ENCODE measurements at regions not wholly inside any gene's neighbourhood (a gene's known extent, or its start where the extent isn't known, plus 50 kb on each side); places are given as distances from the start of the nearest gene placed in this dataset.

DNA sequence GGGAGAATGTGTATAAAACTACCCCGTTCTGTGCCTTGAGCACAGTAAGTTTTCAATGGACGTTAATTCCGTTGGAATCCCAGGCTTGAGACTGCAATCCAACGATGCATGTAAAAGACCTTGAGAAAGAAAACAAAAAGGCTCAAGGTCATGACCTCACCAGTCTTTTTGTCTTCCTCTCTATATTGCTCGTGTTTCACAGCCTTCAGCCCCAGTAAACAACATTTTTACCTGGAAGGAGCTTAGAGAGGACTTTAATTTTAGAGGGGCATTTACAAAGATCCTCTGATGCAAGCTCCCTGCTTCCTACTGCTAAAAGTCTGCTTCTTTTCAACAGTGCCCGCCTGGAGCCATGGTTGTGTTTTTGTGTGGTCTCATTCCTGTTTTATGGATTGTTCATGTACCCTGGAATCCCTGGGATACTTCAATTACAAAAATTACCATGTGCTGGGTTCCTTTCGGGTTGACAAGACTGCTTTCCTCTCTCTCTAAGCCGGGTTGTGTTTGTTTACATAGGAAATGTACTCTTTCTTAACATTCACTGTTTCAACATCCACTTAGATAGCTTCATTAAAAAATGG is 320.1 kb upstream of the NFE2L3 start:
- no peak for DNase-seq

DNA sequence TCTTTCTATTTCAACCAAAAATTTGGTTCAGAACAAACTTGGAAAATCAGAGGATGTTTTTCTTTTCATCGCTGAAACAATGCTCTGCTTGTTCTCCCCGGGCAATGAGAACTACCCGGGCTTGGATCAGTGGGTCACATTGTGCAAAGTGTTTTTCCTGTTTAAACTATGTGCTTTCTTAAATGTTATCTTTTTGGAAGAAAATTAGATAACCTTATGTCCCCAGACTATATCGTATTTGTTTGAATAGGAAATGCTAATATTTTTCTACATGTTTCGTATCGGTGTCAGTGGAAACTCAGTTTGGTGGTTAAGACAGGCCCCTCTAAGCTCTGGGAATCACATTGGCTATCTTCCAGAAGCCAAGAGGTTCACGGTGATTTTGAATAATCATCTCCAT is 319.5 kb upstream of the NFE2L3 start:
- no peak for DNase-seq

- no peak for DNase-seq
Observed at GRCh38 chr7:25832929-25833328, 319.1 kb upstream of the NFE2L3 start.

- no peak for DNase-seq
Observed at GRCh38 chr7:25834050-25834449, 317.9 kb upstream of the NFE2L3 start.

DNA sequence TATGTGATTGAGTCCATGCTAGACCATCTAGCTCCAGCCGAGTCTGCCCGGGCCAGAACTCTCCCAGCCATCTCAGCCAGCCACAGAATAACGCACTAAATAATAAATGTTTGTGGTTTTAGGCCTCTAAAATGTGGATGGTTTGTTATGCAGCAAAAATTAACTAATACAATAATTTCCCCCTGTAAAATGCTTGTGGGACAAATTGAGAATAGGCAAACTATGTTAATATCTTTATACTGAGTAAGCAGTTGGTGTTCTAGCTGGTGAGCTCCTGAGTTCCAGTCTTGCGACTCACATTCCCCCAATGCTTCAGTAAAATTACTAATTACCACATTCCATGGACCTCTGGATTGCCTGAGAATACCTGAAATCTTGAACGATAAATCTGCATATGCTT is 316.8 kb upstream of the NFE2L3 start:
- DNase-seq: no peak

DNA sequence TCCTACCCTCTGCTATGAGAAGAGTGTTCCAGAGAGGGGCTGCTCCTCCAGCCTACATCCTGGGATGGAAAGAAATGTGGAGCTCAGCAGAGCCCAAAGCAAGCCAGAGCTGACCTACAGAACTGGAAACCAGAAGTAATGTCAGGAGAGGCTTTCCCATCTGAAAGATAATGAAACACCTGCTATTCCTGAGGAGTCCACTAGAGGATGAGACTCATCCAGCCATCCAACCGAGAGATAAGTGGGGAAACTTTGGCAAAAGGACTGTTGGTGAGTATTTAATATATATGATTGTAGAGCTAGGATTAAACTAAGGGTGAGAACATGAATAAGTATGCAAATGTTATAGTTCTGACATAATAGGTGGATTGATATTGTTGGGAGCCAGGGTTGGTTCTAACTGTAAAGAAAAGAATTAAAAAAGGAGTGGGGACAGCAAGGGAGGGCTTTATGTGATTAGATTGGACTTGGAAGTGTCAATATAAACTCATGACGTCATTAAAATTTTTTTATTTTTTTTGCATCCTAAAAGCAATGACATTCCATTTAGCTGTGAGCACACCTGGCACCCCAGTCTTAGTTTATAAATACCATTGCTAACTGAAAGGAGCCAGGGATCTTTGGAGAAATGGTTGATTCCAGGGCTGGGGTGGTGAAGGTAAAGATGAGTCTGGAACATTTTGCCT is 312.8 kb upstream of the NFE2L3 start:
- no peak for DNase-seq

DNA sequence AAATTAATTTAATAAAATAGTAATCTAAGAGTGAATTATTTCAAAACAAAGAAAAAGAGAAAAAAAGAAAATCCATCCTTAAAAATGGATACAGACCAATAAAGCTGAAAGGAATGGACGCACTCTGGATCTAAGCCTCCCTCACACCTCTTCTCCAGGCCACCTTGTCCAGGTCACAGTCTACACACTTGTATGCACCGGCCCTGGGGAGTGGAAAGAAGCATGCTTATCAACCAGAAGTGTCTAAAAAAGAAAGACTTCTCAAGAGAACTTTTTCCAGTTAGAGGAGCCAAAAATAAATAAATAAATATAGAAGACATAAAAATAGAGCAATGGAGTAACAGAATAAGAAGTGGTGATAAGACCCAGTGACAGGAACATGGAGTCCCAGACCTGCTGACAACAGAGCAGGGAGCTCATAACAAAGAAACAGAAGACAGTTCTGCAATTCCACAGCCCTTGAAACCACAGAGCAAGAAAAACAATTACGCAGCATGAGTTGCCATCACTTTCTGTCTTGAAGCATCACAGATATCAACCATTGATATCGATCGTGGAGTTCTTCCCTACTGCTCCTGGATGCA is 311.7 kb upstream of the NFE2L3 start:
- no peak for DNase-seq

- DNase-seq: no peak
Observed at GRCh38 chr7:25841575-25841974, 310.4 kb upstream of the NFE2L3 start.

GRCh38 chr7:25842201-25842733 is 309.7 kb upstream of the NFE2L3 start:
- DNase-seq: no peak

- no peak for DNase-seq
Observed at GRCh38 chr7:25843467-25843866, 308.5 kb upstream of the NFE2L3 start.

DNA sequence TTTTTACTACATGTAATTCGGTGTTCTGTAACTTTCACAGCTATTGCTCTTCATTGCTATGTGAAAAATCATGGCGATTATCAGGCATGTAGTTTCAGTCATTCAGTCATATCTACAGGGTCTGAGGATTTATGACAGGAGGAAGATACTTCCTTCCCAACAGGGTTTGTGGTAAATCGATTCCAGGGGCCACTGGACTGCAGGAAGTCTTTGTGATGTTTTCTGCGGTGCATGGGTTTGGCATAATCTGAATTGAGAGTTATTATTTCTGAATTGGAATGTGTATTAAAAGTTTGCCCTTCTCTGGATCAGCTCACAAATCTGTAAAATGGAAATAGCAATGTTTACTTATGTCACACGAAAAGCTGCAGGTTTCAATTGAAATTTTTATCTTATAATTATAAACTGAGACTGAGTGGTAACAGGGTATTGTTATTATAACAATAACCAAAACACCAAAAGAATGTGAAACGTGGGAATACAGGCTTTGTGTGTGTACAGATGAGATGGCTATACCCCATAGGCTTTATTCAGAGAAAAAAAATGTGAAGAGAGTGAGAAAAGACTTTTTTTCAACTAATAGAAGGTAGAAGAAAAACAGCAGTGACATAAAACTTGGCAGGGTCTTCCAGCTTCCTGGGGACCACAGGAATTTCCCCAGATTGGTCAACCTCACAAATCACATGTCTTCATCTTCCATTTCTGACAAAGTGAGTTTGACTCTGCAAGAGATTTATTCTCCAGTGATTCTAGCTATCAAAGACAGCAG is 307.7 kb upstream of the NFE2L3 start:
- no peak for DNase-seq

DNA sequence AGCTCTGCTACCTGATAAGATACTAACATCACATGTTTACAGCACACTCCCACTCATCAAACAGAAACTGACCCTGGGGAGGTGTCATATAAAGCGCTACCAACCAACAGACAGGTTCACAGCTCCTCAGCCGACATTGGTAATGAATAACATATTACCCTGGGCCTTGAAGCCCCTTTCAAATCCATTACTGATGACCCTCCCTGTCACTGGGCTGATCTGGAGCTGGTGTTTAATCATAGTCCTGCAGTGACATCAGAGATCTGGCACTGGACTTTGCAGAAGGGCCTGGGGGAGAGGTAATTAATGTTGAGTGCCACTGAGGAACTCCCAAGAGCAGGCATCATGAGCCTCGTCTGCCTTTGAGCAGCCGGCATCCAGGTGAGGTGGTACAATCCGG is 306.5 kb upstream of the NFE2L3 start:
- DNase-seq: no peak

GRCh38 chr7:25846722-25847121 is 305.3 kb upstream of the NFE2L3 start:
- DNase-seq: no peak

DNA sequence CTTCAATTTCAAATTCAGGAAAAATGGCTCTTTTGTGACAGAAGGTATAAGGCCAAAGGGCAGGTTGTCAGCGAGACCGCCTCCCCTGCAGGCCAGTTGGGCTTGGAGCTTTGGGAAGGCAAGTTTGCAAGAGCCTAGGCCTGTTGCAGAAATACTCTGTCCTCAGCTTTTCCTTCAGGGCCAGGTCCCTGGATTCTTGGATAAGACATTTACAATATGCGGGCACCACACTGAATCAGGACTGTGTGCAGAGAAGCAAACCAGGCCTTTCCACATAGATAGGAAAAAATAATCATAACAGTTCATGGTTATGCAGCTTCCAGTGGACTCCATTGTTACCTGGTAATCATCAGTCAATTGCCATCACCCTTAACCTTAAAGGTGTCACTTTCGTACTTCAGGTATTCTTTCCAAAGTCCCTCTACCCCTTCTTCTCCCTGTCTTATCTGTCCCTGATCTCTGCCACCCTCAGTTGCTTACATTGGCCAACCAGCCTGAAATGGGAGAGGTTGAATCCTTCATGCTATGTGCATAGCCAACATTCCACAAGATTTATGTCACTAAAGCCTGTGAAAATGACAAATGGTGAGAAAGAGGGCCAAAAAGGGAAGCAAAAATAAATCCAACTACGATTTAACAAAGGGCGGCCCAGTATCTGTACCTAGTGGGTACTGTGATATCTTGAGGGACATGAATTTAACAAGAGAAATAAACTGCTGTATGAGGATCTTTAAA is 304.5 kb upstream of the NFE2L3 start:
- no peak for DNase-seq

GRCh38 chr7:25849500-25850184 is 302.4 kb upstream of the NFE2L3 start:
- DNase-seq: no peak

- DNase-seq: no peak
Observed at GRCh38 chr7:25850216-25850615, 301.8 kb upstream of the NFE2L3 start.

DNA sequence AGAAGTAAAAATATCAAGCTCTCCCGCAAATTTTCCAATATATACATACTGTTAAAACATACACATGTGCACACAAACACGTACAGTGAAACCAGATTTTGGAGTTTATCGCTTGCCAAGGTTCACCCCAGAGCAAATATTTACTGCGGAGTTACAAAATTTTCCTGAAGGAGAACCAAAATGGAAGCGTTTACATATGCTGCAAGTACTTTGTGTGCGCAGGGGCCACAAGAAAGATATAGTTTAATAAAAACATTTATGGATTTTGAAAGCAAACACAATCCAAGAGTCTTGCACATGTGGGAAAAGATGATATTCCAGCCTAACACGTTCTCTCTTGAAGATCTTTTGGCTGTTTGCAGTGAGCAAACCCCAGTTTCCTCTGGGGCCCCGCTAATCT is 301.3 kb upstream of the NFE2L3 start:
- no peak for DNase-seq

DNA sequence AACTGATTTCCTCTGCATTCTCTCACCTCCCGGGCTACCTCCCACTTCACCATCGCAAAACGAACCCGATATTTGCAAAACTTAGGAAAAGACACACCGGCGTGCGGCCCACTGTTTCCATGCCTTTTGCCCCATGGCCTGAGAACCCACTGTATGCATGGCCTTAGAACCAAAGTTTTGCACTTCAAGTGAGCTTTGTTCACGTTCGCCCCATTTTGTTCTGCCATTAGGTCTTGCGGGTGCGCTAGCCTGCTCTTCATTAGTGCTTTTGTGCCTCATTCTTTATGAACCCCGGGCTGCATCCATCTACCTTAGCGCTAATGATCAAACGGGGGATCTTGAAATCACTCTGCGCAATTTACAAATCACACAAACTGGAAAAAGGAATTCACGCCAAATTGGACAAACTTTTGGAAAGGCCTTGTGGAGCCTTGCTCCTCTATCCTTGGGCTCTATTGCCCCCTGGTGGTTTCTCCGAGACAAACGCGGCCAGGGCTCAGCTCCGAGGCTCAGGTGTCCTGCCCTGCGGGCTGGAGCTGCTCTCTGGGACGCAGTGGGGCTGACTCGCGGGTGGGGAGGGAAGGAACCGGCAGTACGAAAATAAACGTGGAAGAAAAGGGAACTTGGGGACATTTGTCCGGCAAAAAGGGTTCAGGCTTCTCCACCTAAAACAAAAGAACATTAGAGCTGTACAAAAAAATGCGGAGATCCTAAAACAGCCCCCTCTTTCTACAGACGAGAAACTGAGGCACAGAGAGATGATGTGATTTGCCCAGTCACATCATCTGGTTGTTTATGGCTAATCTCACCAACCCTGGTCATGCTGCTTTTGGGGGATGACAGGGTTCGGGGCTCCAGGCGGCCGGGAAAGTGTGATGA is 300.4 kb upstream of the NFE2L3 start:
- peak; percentile 19 to 55 for DNase-seq

- DNase-seq: no peak
Observed at GRCh38 chr7:25852211-25852938, 299.6 kb upstream of the NFE2L3 start.

DNA sequence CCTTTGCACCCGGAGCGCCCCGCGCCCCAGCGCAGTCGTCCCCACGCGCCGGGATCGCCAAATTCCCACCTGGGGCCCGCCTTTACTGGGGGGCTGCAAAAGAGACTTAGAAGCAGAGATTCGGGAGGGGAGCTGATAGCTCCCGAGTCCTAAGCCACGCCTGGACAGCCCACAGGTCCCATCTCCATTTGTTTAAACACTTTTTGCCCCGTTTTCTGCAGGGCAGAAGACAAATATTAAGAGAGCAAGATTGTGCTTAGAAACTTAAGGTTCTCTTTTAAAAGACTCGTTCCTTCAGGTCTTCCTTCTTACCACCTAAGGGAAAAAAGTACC is 299.1 kb upstream of the NFE2L3 start:
- no peak for DNase-seq

GRCh38 chr7:25853314-25853713 is 298.7 kb upstream of the NFE2L3 start:
- no peak for DNase-seq
